ENCODE measurements at regions not wholly inside any gene's neighbourhood (a gene's known extent, or its start where the extent isn't known, plus 50 kb on each side); places are given as distances from the start of the nearest gene placed in this dataset.

- no peak for DNase-seq
Measured at GRCh38 chr22:48376428-48376827, 1451.2 kb downstream of the BRD1 start.

GRCh38 chr22:48373626-48374173, 1454.0 kb downstream of the BRD1 start:
- no peak for DNase-seq

GRCh38 chr22:48372390-48372789, 1455.3 kb downstream of the BRD1 start:
- DNase-seq, result no peak

GRCh38 chr22:48371391-48371790, 1456.3 kb downstream of the BRD1 start:
- DNase-seq, result no peak

GRCh38 chr22:48370508-48371325, 1457.0 kb downstream of the BRD1 start:
- DNase-seq, result no peak

- DNase-seq, result no peak
Measured at GRCh38 chr22:48369789-48370507, 1457.7 kb downstream of the BRD1 start.

- DNase-seq, result no peak
Measured at GRCh38 chr22:48368975-48369525, 1458.6 kb downstream of the BRD1 start.

- DNase-seq, result no peak
Measured at GRCh38 chr22:48367731-48368130, 1459.9 kb downstream of the BRD1 start.

- no peak for DNase-seq
Measured at GRCh38 chr22:48366591-48366990, 1461.1 kb downstream of the BRD1 start.

- DNase-seq, result no peak
Measured at GRCh38 chr22:48366056-48366455, 1461.6 kb downstream of the BRD1 start.

- DNase-seq, result no peak
Measured at GRCh38 chr22:48365386-48365785, 1462.3 kb downstream of the BRD1 start.

GRCh38 chr22:48362721-48363404, 1464.8 kb downstream of the BRD1 start:
- DNase-seq, result no peak

GRCh38 chr22:48361099-48361639, 1466.5 kb downstream of the BRD1 start:
- DNase-seq, result no peak

- DNase-seq, result no peak
Measured at GRCh38 chr22:48359613-48359965, 1468.1 kb downstream of the BRD1 start.

GRCh38 chr22:48358886-48359612, 1468.6 kb downstream of the BRD1 start:
- DNase-seq, result no peak

- DNase-seq, result no peak
Measured at GRCh38 chr22:48357961-48358360, 1469.7 kb downstream of the BRD1 start.

- DNase-seq, result no peak
Measured at GRCh38 chr22:48357196-48357595, 1470.5 kb downstream of the BRD1 start.

GRCh38 chr22:48356731-48357130, 1470.9 kb downstream of the BRD1 start:
- DNase-seq, result no peak

- no peak for DNase-seq
Measured at GRCh38 chr22:48354096-48354495, 1473.6 kb downstream of the BRD1 start.

- no peak for DNase-seq
Measured at GRCh38 chr22:48353116-48353947, 1474.3 kb downstream of the BRD1 start.

Measured in CD4-positive, alpha-beta T cell treated with Interleukin-21 for 1 hour (primary cell).